MM.1S (cell line): ENCODE measurements at regions not wholly inside any gene's neighbourhood (a gene's known extent, or its start where the extent isn't known, plus 50 kb on each side); places are given as distances from the start of the nearest gene placed in this dataset.

Experiments
- EZH2 ChIP-seq: fragments of 300-600 bp; sonication (generic); optimal IDR thresholded peaks from 2 replicates; pipeline ENCODE3; 2017; ENCODE audit warnings: low read depth, mild to moderate bottlenecking, antibody characterized with exemption, low read length, mixed read lengths
- TF ChIP-seq, protein P1 (sequence below): fragments of 300-600 bp; sonication (generic); IDR thresholded peaks from 2 replicates; pipeline ENCODE4 v1.5.1; 2016; ENCODE audit warnings: antibody characterized with exemption, low read length, mixed read lengths

- TF ChIP-seq, protein P1, sequence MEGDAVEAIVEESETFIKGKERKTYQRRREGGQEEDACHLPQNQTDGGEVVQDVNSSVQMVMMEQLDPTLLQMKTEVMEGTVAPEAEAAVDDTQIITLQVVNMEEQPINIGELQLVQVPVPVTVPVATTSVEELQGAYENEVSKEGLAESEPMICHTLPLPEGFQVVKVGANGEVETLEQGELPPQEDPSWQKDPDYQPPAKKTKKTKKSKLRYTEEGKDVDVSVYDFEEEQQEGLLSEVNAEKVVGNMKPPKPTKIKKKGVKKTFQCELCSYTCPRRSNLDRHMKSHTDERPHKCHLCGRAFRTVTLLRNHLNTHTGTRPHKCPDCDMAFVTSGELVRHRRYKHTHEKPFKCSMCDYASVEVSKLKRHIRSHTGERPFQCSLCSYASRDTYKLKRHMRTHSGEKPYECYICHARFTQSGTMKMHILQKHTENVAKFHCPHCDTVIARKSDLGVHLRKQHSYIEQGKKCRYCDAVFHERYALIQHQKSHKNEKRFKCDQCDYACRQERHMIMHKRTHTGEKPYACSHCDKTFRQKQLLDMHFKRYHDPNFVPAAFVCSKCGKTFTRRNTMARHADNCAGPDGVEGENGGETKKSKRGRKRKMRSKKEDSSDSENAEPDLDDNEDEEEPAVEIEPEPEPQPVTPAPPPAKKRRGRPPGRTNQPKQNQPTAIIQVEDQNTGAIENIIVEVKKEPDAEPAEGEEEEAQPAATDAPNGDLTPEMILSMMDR: no peak
- TF ChIP-seq EZH2: no peak
These were observed 76.8 kb upstream of the UBE3A start for GRCh38 chr15:25515633-25516032.
